ENCODE measurements at regions not wholly inside any gene's neighbourhood (a gene's known extent, or its start where the extent isn't known, plus 50 kb on each side); places are given as distances from the start of the nearest gene placed in this dataset.
"Not testable (repeated sequence)": the region's sequence is repeated elsewhere in the genome, so short reads cannot be mapped to it uniquely, and the experiment has no call there.

DNA sequence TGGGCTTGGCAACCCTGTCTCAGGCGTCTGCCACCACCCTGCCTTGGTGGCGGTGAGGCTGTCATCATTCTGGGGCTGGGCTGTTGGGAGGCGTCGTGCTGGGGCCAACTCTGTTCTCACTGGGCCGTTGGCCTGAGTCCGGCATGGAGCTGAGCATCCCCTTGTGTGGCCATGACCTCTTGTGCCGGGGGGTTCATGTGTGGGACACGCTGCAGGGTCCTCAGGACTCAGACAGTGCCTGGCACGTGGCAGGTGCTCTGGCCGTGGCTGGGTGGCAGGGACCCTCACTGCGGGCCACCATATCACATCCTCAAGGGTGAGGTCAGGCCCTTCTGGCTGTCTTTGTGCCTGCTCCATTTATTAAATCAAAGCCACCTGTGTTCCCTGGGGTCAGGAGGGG, 197.4 kb downstream of the BANP start:
- DNase-seq: not testable (repeated sequence)

DNA sequence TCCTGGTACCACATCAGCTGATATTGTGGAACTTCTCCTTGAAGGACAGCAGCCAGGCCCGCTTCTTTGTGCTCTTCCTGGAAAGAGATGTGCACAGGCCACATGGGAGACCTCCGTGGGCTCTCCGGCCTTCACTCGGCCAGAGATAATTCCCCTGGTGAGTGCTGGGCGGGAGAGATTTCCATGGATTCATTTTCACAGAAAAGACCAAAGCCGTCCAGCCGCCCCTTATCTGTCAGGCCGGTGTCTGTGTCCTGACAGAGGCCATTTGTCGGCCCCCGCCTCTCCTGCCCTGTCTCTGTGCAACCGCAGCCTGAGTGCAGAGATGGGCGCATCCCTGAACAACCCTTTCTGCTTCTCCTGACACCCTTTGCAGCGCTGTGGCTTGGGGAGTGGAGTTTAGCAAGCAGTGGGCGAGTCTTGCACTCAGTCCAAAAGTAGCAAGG, 197.9 kb downstream of the BANP start:
- DNase-seq: not testable (repeated sequence)

DNA sequence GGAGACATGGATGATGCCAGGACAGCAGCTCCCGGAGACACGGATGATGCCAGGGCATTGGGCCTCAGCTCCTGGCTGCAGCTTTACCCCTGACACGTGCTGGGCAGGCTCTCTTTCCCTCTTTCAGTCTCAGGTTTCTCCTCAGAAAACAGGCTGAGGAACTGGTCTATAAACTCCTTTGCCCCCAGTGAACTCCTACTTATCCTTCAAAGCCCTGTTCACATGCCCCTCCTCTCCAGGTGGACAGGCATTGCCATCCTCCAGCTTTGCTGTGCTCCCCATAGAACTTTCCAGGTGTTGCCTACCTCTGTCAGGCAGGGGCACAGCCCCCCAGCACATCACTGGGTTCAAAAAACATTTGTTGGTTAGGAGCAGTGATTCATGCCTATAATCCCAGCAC, 198.4 kb downstream of the BANP start:
- not testable (repeated sequence) for DNase-seq

DNA sequence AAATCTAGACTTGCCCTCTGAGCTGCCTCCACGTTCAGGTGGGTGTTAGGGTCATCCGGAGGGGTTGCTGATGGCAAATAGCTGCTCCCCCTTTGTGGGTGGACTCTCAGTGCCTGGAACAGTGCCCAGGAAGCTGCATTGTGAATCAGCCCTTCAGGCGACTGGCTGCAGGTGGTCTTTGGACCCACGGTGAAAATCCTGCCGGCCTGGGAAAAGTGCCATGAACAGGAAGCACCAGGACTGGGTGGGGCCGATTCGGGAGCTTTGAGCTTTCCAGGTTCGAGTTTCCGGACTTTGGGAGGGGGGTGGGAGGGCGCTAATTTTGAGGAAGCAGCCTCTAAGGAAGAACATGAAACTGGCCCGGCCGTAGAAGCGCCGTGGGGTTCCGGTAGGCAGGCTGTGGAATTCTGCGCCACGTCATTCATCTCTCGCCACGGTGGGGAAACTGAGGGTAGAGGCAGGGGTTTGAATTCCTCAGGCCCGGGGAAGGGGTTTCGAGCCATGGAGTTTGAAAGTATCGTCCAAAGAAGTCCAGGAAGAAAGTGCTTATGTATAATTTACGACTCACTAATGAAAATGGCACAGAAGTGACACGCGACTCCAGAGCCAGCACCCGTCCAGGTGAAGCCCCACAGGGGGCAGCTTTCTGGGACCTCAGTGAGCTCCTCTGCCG, 199.4 kb downstream of the BANP start:
- DNase-seq: not testable (repeated sequence)

DNA sequence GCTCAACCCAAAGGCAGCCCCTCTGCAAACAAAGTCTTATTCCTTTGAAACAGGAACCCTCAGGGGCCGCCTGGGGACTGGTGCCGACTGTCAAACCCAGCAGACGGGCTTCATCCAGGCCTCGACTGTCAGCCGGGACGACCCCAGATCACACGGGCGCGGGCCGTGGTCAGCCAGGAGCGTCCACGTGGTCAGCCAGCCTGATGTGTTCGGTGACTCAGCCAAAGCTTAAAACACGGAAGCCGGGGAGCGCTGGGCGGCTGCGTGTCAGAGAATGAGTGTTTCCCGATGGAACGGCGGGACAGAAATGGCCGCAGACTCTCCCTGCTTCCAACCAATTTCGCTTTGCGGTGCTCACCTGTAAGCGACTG, 199.9 kb downstream of the BANP start:
- not testable (repeated sequence) for DNase-seq

DNA sequence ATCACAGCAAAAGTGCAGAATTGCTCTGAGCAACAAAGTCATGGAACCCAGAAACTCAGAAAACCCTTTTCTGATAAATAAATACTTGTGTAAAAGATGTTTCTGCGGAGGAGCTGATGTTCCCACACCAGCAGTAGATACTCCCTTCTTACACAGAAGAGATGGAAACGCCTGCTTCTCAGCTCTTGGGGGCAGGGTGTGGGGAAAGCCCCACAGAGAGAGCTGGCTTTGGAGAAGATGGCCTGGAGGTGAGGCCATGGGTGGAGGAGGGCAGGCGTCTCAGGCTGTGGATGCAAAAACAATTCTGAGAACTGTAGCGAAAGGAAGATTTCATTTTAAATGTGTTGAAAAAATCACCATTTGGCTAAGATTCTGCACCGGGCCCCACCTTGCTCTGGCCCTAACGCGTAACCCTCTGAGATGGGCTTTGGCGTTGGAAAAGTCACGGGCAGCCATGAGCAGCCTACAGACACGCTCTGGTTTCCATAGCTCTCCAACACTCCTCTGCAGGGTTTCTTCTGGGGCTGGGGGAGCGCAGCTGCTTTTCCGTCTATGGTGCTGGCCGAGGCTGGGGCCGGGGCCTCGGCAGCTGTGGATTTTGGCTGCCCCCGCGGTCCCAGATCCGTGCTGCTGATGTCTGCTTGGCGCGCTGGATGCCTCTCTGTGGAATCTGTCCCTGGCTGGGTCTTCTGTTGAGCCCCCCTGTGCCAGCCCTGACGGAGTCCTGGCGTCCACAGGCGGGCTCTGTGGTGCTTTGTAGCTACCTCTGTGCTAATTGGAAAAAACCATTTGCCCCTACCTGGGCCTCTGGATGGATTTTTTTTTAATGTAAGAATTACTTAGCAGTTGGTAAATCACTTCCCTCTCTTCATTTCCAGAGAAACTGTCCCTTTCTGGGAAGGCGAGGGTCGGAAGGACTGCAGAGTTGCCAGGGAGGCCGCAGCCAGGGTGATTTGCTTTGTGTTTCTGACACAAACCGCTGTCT, 200.9 kb downstream of the BANP start:
- not testable (repeated sequence) for DNase-seq

DNA sequence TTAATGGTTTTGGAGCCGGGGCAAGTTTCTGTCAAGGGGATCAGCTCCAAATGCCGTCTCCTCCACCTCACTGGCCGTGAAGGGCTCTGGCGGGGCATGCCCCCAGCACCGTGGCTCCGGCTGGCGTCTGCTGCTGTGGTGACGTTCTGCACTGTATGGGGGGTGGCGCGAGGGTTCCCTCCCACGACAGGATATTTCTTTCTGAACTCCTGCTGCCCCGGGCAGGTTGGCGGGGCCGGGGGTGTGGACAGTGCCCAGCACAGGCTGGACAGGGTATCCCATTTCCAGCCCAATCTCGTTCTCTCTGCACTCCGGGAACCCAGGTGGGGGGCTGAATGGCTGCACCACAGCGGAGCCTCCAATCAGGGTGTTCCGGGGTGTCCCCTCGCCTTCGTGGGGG, 201.6 kb downstream of the BANP start:
- DNase-seq: not testable (repeated sequence)

DNA sequence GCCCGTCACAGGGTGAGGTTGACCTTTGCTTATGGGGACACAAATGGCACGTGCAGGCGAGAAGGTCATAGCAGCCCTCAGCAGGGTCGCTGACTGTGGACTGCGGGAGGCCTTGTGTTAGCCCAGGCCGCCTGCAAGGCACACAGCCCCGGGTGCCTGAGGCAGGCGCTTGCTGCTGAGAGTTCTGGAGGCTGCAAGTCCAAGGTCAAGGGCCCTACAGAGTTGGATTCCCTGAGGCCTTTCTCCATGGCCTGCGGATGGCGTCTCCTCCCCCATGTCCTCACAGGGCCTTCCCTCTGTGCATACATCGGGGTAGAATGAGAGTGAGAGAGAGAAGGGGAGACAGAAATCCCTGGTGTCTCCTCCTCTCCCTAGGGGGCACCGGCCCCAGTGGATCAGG, 202.3 kb downstream of the BANP start:
- not testable (repeated sequence) for DNase-seq

DNA sequence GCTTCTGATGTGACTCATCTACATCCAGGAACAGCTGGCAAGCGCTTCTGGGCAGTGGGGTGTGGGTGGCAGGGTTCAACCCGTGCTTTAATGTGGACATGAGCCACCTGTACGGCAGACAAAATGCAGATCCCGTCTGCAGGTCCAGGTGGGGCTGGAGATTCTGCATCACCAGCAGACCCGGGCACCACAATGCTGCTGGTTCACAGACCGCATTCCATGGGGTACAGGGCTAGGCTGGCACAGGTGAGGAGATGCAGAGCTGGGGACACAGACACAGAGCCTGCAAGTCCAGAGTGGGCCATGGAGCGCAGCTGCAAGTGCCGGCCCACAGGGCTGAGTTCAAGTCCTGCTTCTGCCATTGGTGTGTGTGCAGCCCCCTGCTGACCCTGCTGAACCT, 203.7 kb downstream of the BANP start:
- not testable (repeated sequence) for DNase-seq

DNA sequence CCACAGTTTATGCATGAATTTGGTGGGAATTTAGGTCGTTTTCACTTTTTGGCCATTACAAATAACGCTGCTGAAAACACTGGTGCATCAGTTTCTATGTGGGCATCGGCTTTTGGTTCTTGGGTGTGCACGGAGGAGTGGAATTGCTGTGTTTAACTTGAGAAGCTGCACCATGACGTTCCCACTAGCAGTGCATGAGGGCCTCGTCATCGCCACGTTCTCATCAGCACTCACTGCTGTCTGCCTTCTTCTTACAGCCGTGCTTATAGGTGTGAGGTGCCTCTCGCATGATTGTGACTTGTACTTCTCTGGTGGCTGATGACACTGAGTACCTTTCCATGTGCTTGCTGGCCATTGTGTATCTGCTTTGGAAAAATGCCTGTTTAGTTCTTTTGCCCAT, 204.4 kb downstream of the BANP start:
- DNase-seq: not testable (repeated sequence)

DNA sequence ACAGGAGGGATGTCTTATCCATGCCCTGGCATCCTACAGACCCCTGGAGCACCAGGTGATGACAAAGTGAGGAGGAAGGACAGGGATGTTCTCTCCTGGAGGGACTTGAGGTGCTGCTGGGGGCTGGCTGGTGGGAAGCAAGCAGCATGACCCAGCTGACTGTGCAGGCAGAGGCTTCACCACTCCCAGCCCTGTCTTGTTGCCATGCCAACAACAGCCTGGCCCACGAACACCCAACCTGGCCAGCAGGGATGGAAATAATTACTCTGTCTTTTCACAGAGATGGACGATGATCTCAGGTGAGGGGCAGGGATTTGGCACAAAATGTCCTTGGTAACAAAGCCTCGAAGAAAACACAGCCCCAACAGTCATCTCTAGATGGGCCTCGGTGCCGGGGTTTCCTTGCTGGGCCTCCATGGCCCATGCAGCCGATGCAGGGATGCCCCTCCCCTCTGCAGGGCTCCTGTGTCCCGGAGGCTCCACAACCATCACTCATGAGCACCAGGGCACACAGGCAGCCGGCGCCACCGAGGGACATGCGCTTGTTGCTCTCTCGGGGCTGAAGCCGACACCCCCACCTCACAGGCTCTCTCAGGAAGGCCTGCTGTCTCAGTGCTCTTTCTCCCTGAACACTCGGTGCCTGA, 205.5 kb downstream of the BANP start:
- not testable (repeated sequence) for DNase-seq

DNA sequence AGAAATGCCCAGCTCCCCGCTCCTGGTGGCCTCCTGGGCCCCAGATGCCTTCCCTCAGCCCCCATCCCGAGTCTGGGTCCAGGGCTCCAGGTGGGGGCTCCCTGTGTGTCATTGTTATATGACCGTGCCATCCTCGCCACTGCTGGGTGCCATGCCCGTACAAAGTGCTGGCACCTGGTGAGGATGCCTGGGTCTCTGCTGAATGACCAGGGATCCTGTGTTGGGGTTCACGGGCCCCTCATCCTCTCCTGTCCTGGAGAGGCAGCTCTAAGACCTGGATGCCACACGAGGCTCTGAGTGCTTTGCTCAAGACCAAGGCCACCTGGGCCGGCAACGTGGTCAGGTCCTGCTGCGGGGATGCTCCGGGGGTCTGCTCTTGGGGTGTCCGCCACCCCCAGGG, 206.5 kb downstream of the BANP start:
- not testable (repeated sequence) for DNase-seq

DNA sequence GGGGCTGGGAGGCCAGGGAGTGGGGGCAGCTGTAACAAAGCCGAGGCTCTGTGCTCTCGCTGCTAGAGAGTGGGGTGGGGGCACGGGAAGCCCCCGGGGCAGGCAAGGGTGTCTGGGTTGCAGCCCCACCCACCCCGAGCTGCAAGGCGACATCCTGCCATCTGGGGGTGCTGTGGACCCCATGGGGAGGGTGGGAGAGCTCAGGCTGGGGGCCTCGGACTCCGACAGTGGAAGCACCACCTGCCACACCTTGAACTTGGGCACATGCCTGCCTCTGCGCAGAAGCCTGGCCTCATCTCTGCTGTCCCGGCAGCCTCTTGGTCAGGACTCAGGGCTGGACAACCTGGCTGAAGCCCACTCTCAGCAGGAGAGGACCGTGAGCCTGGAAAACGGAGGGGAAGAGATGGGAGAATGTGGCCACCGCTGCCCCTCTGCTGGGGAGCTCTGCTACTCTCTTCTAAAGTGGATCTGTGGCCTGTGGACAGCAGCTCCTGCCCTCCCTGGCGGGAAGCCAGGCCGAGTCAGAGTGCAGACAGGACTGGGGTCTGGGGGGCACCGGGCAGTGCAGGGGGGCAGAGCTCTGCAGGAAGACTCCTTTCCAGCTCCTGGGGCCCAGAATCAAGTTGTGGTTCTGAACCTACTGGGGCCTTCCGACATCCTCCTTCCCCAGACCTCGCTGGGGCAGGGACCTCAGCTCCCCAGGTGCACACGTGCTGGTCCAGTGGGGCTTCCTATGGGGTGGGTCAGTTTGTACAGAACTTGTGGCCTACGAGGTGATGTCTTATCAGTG, 207.2 kb downstream of the BANP start:
- not testable (repeated sequence) for DNase-seq

DNA sequence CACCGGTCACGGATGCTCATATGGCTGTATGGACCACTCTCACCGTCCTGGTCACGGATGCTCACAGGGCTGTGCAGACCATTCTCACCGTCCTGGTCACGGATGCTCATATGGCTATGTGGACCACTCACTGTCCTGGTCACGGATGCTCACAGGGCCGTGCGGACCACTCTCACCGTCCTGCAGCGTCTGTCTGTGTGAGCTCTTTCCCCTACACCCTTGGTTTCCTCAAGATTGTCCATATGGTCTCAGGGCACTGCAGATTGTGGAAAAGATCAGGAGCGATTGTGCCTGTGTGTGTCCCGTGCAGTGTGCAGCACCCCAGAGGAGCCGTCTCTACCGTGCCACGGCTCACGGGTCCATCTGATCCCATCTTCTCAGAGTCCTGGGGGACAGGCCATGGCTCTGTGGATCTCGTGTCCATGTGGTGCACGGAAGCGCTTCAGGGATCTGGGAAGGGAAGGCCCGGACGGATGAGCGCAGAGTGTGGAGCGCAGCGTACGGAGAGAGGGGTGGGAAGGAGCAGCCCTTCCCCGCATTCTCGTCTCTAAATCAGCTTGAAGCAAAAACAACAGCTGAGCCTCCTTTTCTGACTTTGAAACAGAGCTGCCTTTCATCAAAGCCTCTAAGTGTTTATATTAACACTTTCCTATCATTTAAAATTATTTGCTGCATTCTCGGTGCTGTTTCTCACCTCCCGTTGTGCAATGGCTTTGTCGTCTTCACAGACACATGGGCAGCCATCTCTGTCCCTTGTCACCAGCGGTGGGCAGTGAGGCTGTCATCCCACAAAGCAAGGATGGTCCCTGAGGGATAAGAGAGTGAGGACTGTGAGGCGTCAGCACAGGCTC, 208.0 kb downstream of the BANP start:
- DNase-seq: not testable (repeated sequence)

DNA sequence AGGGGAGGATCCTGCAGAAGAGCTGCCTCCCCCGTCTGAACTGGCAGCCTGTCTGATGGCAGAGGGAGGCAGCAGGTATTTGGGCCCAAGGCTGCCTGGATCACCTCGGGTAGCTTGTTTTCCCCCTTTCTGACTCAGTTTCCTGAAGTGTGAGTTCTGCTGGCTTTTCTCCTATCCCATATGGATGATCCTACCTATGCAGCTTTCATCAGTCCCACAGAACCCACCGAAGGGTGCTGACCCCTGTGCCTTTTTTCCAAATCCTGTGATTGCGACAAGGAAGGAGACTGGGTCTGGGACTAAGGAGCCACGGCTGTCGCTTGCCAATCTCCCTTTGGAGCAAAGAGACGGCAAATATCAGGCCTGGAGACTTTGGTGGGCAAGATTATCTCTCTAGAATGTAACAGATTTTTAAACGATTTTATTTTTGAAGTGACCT, 208.7 kb downstream of the BANP start:
- not testable (repeated sequence) for DNase-seq

DNA sequence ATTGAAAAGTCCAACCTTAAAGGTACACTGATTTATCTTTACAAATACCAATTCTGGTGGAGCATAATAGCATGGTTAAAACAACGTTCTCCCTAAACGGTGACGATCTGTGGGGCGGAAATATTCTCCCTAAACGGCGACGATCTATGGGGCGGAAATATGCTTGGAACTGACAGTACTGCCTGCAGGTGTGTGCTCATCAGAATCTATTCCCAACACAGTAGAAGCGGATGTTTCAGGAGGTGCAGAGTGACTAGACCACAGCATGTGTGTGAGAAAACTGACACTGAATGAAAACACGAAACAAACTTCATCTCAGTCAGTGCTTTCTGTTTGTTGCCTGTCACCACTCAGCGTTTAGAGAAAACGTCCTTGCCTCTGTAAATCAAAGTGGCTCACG, 210.0 kb downstream of the BANP start:
- not testable (repeated sequence) for DNase-seq

DNA sequence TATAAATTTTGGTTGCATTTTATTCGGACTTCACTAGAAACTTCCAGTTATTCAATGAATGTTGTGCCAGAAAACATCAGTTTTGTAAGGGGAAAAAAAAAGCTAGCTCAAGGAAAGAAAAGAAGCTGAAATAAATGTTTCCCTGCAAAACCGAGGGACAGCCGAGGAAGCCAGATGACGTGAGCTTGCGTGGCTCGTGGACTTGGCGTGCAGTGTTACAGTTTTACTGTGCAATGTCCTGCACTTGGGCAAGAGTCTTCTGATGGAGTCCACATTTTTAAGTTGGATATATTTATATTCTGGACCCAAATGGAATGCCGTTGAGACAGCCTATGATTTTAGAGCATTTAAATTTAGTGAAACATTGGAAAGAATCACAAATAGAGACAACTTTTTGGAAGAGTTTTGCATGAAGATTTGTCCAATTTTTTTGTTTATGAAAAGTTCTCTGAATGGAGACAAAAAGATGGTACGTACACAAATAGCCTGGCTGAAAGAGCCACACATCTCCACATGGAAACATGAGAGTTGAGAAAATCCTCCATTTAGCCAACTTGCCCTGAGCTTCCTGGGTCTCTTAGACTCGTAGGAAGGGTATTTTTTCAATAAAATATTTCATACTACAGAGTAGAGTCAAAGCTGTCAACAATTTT, 210.5 kb downstream of the BANP start:
- not testable (repeated sequence) for DNase-seq

DNA sequence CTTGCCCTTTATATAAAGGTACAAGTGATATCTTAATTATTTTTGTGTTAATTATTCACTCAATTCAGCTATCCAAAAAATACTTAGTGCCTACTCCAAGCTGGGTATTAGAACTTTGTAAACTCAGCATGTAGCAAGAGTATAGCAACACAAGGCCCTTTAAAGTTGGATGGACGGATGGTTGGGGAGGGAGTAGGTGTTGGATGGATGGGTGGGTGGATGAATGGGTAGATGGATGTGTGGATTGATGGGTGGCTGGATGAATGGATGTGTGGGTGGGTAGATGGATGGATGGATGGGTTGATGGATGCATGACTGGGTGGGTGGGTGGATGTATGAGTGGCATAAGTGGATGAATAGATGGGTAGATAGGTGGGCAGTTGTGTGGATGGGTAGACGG, 211.5 kb downstream of the BANP start:
- DNase-seq: not testable (repeated sequence)

DNA sequence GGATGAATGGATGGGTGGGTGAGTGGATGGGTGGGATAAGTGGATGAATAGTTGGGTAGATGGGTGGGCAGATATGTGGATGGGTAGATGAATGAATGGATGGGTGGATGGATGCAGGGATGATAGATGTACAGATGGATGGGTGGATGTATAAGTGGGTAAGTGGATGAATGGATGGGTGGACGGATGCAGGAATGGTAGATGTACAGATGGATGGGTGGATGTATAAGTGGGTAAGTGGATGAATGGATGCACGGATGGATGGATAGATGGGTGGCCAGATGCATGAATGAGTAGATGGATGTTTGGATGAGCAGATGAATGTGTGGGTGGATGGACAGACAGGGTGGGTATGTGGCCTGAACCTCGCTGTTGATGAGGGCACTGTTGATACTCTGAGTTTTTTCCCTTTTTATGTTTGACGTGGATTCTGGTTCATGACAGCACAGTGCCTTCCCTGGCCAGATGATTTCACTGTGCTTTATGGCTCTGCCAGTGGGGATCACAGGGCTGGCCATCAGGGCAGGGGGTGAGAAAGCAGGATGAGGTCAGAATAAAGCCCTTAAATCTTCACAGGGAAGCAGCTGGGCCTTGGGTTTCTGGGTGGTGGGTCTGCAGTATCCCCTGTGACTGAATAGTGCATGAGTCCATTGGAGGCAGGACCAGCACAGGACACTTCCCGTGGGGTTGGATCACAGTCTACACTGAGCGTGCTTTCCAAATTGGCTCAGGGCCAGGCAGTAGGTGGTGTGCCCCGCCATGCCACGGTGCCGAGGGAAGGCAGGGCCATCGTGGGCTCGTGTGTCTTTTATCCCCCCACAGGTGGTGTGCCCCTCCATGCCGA, 213.2 kb downstream of the BANP start:
- DNase-seq: not testable (repeated sequence)

DNA sequence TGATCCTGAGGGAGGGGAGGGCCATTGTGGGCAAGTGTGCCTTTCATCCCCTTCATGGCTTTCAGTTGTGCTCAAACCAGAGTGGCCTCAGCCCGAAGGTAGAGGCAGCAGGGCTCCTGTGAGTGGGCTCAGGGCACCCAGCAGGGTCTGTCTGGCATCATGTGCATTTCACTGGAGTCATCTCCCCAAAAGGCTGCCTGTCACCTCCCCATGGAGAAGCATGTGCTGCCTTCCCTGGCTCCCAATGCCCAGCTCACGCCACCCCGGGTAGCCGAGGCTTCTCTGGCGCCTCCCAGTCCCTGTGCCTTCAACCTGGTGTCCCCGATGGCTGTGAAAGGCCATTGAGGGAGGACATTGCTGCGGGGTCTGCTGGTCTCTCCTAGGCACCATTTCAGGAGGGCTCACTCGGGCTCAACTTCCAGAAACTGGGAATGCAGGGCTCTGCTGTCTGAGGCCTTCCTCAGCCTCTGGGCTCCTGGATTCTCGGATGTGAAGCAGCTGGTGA, 213.9 kb downstream of the BANP start:
- DNase-seq: not testable (repeated sequence)
